ENCODE measurements at regions not wholly inside any gene's neighbourhood (a gene's known extent, or its start where the extent isn't known, plus 50 kb on each side); places are given as distances from the start of the nearest gene placed in this dataset.

DNA sequence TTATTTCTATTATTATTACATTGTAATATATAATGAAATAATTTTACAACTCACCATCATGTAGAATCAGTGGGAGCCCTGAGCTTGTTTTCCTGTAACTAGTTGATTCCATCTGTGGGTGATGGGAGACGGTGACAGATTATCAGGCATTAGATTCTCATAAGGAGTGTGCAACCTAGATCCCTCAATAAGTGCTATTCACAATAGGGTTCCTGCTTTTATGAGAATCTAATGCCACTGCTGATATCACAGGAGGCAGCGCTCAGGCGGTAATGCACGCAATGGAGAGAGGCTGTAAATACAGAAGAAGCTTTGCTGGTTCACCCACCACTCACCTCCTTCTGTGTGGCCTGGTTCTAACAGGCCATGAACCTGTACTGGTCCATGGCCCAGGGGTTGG is 178.6 kb downstream of the ACTRT1 start:
- TF ChIP-seq JUND (IDR thresholded peaks at IDR 0.05; ENCODE audit: borderline replicate concordance, low read depth, low read length) (no peak), JUND (tag; IDR thresholded peaks at IDR 0.05; ENCODE audit: borderline replicate concordance, low read depth, low read length) (no peak), ZNF586 (CRISPR knock-in tag; conservative IDR thresholded peaks at IDR 0.05) (no peak), PCBP2 (IDR thresholded peaks at IDR 0.05; ENCODE audit: low read depth, low read length, poor library complexity, severe bottlenecking) (no peak)
- TF ChIP-seq, protein P1, sequence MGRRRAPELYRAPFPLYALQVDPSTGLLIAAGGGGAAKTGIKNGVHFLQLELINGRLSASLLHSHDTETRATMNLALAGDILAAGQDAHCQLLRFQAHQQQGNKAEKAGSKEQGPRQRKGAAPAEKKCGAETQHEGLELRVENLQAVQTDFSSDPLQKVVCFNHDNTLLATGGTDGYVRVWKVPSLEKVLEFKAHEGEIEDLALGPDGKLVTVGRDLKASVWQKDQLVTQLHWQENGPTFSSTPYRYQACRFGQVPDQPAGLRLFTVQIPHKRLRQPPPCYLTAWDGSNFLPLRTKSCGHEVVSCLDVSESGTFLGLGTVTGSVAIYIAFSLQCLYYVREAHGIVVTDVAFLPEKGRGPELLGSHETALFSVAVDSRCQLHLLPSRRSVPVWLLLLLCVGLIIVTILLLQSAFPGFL (CRISPR knock-in tag; IDR thresholded peaks at IDR 0.05), result no peak
